HCT116 (cell line): ENCODE measurements at regions not wholly inside any gene's neighbourhood (a gene's known extent, or its start where the extent isn't known, plus 50 kb on each side); places are given as distances from the start of the nearest gene placed in this dataset.
A peak's percentile ranks its signal among the peaks of the same experiment; 100 is the strongest.

Source experiments
- ATAC-seq: fragments of 200-7000 bp; cut with Tn5 transposase; 2 replicates; pipeline ENCODE4 v1.9.1; 2020; ENCODE audit warnings: mild to moderate bottlenecking, moderate library complexity
- BruUV-seq: library from RNA; stranded (reverse); fragments of 400-500 nt; replicated peaks from 2 replicates; lab custom pipeline; 2021; lab: Mats Ljungman, UMichigan
- CTCF ChIA-PET: fragments of 300-600 bp; sonication (Branson Sonifier 250); formaldehyde crosslinking; loops from one replicate; lab custom pipeline; 2021; ENCODE audit warnings: antibody characterized with exemption; lab: Charles Lee
- POLR2A ChIA-PET: fragments of 300-600, 350-600 bp; sonication (Branson Sonifier 250); formaldehyde crosslinking; loops from one replicate; lab custom pipeline; 2021; ENCODE audit warnings: antibody characterized with exemption; lab: Charles Lee
- RAD21 ChIA-PET, 2 experiments: fragments of 300-600 bp; sonication (Branson Sonifier 250); formaldehyde crosslinking; loops; one replicate each; lab custom pipeline; 2023; ENCODE audit warnings: low total read pairs in 2 of 2; ENCODE audit not compliant: uncharacterized antibody in 2 of 2, unreplicated experiment in 2 of 2, low non-redundant PET in 1 of 2; lab: Charles Lee
- DNase-seq: peaks from one replicate; pipeline ENCODE4 v3.0.0-alpha.2; 2010; ENCODE audit warnings: low read depth, low spot score
- H2AFZ ChIP-seq: fragments of 200-600 bp; shearing (Covaris generic), sonication (generic); 2 replicates; pipeline ENCODE4 v1.6.1; 2017; ENCODE audit warnings: low read depth, mixed run types, mixed read lengths, antibody characterized with exemption, low read length; ENCODE audit not compliant: poor library complexity, severe bottlenecking
- H3K27ac ChIP-seq: 2 replicates; pipeline ENCODE4 v1.5.1; 2012; ENCODE audit warnings: low read depth, low read length
- H3K27me3 ChIP-seq: fragments of 200-600 bp; sonication (generic); 2 replicates; pipeline ENCODE4 v1.6.1; 2016; ENCODE audit warnings: mixed run types, low read length, mixed read lengths; ENCODE audit not compliant: insufficient read depth
- H3K36me3 ChIP-seq, 2 experiments: fragments of 200-500 bp in 1 of 2; fragments of 200-600 bp in 1 of 2; sonication (Bioruptor generic) in 1 of 2; sonication (generic) in 1 of 2; 2 replicates each; pipeline versions ENCODE4 v1.5.1 to v1.6.1; 2014 to 2016; ENCODE audit warnings: low read length in 2 of 2, inconsistent platforms in 1 of 2, mixed read lengths in 1 of 2, mixed run types in 1 of 2; ENCODE audit not compliant: insufficient read depth in 2 of 2, control insufficient read depth in 1 of 2
- H3K4me1 ChIP-seq, 2 experiments: fragments of 200-600 bp in 1 of 2; sonication (generic) in 1 of 2; 2 replicates each; pipeline versions ENCODE4 v1.5.1 to v1.6.1; 2012 to 2017; ENCODE audit warnings: low read length in 2 of 2, inconsistent platforms in 1 of 2, mild to moderate bottlenecking in 1 of 2, mixed read lengths in 1 of 2, mixed run types in 1 of 2, moderate library complexity in 1 of 2; ENCODE audit not compliant: insufficient read depth in 2 of 2, control insufficient read depth in 1 of 2
- H3K4me2 ChIP-seq: fragments of 200-600 bp; sonication (generic); 2 replicates; pipeline ENCODE4 v1.6.1; 2017; ENCODE audit warnings: mixed run types, low read length, mixed read lengths
- H3K4me3 ChIP-seq, 2 experiments: fragments of 200-600 bp in 1 of 2; sonication (generic) in 1 of 2; replicated peaks in 1 of 2; 2 replicates each; pipeline ENCODE4 v1.5.1; 2011 to 2016; ENCODE audit warnings: low read length in 2 of 2, control low read depth in 1 of 2, low read depth in 1 of 2, mild to moderate bottlenecking in 1 of 2, mixed read lengths in 1 of 2, mixed run types in 1 of 2
- H3K79me2 ChIP-seq: fragments of 200-600 bp; sonication (generic); 2 replicates; pipeline ENCODE4 v1.6.1; 2017; ENCODE audit warnings: mild to moderate bottlenecking, mixed run types, low read length, moderate library complexity, mixed read lengths; ENCODE audit not compliant: insufficient read depth
- H3K9ac ChIP-seq: fragments of 200-600 bp; sonication (generic); 2 replicates; pipeline ENCODE4 v1.6.1; 2016; ENCODE audit warnings: low read length, mixed read lengths
- H3K9me2 ChIP-seq: fragments of 200-600 bp; sonication (generic), shearing (Covaris generic); 2 replicates; pipeline ENCODE4 v1.6.1; 2017; ENCODE audit warnings: mixed run types, mild to moderate bottlenecking, moderate library complexity; ENCODE audit not compliant: insufficient read depth
- H3K9me3 ChIP-seq, 2 experiments: fragments of 200-500 bp in 1 of 2; fragments of 200-600 bp in 1 of 2; sonication (Bioruptor generic) in 1 of 2; sonication (generic) in 1 of 2; 2 replicates each; pipeline ENCODE4 v1.6.1; 2014 to 2017; ENCODE audit warnings: low read length in 2 of 2, mixed read lengths in 2 of 2, inconsistent platforms in 1 of 2, low read depth in 1 of 2, mild to moderate bottlenecking in 1 of 2, mixed run types in 1 of 2, moderate library complexity in 1 of 2; ENCODE audit not compliant: control insufficient read depth in 1 of 2, insufficient read depth in 1 of 2
- H4K20me1 ChIP-seq: fragments of 200-600 bp; sonication (generic), shearing (Covaris generic); 2 replicates; pipeline ENCODE4 v1.6.1; 2017; ENCODE audit warnings: mixed run types, mild to moderate bottlenecking, moderate library complexity; ENCODE audit not compliant: insufficient read depth
- CBX3 ChIP-seq: IDR thresholded peaks from 2 replicates; pipeline ENCODE4 v1.6.1; 2012; ENCODE audit warnings: low read depth
- EZH2phosphoT487 ChIP-seq: fragments of 200-600 bp; IDR thresholded peaks from 2 replicates; pipeline ENCODE4 v1.6.1; 2018; ENCODE audit warnings: antibody characterized with exemption, borderline replicate concordance
- FOSL1 ChIP-seq: IDR thresholded peaks from 2 replicates; pipeline ENCODE4 v1.6.1; 2012; ENCODE audit warnings: low read depth
- POLR2AphosphoS5 ChIP-seq: IDR thresholded peaks from 2 replicates; pipeline ENCODE4 v1.6.1; 2011; ENCODE audit warnings: mild to moderate bottlenecking, low read depth, low read length, moderate library complexity
- RAD21 ChIP-seq: IDR thresholded peaks from 2 replicates; pipeline ENCODE4 v1.6.1; 2012; ENCODE audit warnings: low read depth, mild to moderate bottlenecking
- SIN3A ChIP-seq: IDR thresholded peaks from 2 replicates; pipeline ENCODE4 v1.6.1; 2012; ENCODE audit warnings: low read depth
- SP1 ChIP-seq: IDR thresholded peaks from 2 replicates; pipeline ENCODE4 v1.6.1; 2012; ENCODE audit warnings: low read depth
- SRF ChIP-seq: IDR thresholded peaks from 2 replicates; pipeline ENCODE4 v1.6.1; 2012; ENCODE audit warnings: low read depth
- TCF7L2 ChIP-seq: IDR thresholded peaks from 2 replicates; pipeline ENCODE4 v1.7.0; 2011; ENCODE audit warnings: borderline replicate concordance, inconsistent platforms; ENCODE audit not compliant: insufficient read depth, insufficient read length; ENCODE audit errors: extremely low read depth
- YY1 ChIP-seq: IDR thresholded peaks from 2 replicates; pipeline ENCODE4 v1.6.1; 2011; ENCODE audit warnings: low read length, low read depth, moderate library complexity, mild to moderate bottlenecking; ENCODE audit not compliant: insufficient replicate concordance; ENCODE audit errors: extremely low read depth
- ZFX ChIP-seq: fragments of 450-650 bp; IDR thresholded peaks from 2 replicates; pipeline ENCODE4 v1.6.1; 2017
- ZNF274 ChIP-seq: fragments of 200-500 bp; sonication (Bioruptor generic); IDR thresholded peaks from 2 replicates; pipeline ENCODE4 v1.6.1; 2014; ENCODE audit warnings: mild to moderate bottlenecking, low read depth, low read length, inconsistent platforms
- intact Hi-C: fragments of 100-400 bp; cut with micrococcal nuclease; formaldehyde crosslinking; loops from 2 replicates; pipeline ENCODE4 v1.10.0; 2022
- TF ChIP-seq, protein P1 (sequence below), 3 experiments: fragments of 200-600 bp in 1 of 3; sonication (generic) in 1 of 3; IDR thresholded peaks in 2 of 3; conservative IDR thresholded peaks in 1 of 3; 2 replicates each; pipeline ENCODE4 v1.5.1; 2012 to 2017; ENCODE audit warnings: low read depth in 2 of 3, low read length in 2 of 3, antibody characterized with exemption in 1 of 3, borderline replicate concordance in 1 of 3, control low read depth in 1 of 3, mild to moderate bottlenecking in 1 of 3, mixed read lengths in 1 of 3, mixed run types in 1 of 3, moderate library complexity in 1 of 3; ENCODE audit not compliant: insufficient read depth in 1 of 3
- TF ChIP-seq, protein P2 (sequence below): IDR thresholded peaks from 2 replicates; pipeline ENCODE4 v1.6.1; 2012
- TF ChIP-seq, protein P3 (sequence below): IDR thresholded peaks from 2 replicates; pipeline ENCODE4 v1.6.1; 2011; ENCODE audit warnings: mild to moderate bottlenecking, low read length, moderate library complexity; ENCODE audit not compliant: insufficient replicate concordance; ENCODE audit errors: extremely low read depth
- TF ChIP-seq, protein P4 (sequence below): IDR thresholded peaks from 2 replicates; pipeline ENCODE4 v1.6.1; 2012; ENCODE audit warnings: low read depth
- TF ChIP-seq, protein P5 (sequence below): IDR thresholded peaks from 2 replicates; pipeline ENCODE4 v1.6.1; 2012

DNA sequence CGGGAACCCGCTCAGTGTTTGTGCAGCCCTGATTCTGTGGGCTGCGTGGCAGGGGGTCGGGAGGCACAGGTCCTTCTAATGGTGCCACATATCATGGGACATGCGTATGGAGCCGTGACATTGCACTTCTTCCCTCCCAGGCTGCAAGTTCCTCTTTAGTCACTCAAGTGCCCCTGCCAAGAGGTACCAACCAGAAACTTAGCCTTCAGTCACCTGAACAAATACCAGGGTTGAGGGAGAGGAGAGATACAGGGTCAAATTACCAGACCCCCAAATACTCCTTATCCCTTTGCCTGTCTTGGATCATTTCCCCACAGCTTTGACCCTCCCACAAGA, 209.1 kb downstream of the BUD13 start (continued):
- TF ChIP-seq, protein P1, sequence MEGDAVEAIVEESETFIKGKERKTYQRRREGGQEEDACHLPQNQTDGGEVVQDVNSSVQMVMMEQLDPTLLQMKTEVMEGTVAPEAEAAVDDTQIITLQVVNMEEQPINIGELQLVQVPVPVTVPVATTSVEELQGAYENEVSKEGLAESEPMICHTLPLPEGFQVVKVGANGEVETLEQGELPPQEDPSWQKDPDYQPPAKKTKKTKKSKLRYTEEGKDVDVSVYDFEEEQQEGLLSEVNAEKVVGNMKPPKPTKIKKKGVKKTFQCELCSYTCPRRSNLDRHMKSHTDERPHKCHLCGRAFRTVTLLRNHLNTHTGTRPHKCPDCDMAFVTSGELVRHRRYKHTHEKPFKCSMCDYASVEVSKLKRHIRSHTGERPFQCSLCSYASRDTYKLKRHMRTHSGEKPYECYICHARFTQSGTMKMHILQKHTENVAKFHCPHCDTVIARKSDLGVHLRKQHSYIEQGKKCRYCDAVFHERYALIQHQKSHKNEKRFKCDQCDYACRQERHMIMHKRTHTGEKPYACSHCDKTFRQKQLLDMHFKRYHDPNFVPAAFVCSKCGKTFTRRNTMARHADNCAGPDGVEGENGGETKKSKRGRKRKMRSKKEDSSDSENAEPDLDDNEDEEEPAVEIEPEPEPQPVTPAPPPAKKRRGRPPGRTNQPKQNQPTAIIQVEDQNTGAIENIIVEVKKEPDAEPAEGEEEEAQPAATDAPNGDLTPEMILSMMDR (IDR thresholded peaks at IDR 0.05 in 2 of 3, conservative IDR thresholded peaks at IDR 0.05 in 1 of 3; ENCODE audit: borderline replicate concordance in 1 of 3, insufficient read depth in 1 of 3, low read depth in 2 of 3, low read length in 2 of 3), result no peak
- TF ChIP-seq SP1, result no peak

DNA sequence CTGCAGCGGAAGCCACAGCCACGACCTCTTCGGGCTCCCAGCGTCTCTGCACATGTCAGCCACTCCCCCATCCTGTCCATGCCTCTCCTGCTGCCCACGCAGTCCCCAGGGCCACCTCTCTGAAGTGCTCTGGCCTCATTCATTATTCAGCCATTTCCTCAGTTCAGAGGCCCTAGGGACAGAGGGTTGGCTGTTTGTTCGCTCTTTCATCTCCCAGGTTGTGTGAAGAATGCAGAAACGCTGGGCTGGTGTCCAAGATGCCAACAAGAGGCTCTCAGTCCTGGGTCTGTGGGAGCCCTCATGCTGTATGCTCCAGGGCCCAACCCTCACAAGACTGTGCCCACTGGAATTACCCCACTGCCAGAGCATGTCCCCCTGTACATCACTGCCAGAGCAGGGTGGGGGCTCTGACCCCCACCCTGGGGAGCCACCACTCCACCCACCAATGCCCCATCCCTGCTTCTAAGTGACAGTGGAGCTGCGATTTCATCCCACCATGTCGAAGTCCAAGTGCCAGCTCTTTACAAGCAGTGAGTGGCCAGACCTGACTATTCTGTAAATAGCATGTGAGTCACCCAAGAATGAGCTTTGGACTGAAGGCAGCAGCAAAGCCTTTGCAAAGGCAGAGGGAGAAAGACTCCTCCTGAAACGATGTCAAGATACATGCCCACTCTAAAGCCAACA, 209.6 kb downstream of the BUD13 start:
- intact Hi-C loops, result no loop called here
- Histone ChIP-seq H3K79me2 (no peaks in the 10 kb centered on the region), H3K4me2 (peak overlapping the region; percentile 35), H3K9ac (no peak overlapping the region), H3K36me3 (no peaks in the 10 kb centered on the region), H3K9me3 (no peaks in the 10 kb centered on the region), H4K20me1 (no peaks in the 10 kb centered on the region), H3K27ac (no peak overlapping the region), H3K9me2 (no peaks in the 10 kb centered on the region), H3K4me1 (peaks cover 7 to 16% of the 10 kb centered on the region in 2 experiments), H2AFZ (no peak overlapping the region), H3K27me3 (peaks cover 10% of the 10 kb centered on the region; the same call in 1 of the 2 replicates), H3K4me3 (no peak overlapping the region)
- no TSS peak for BruUV-seq
- DNase-seq (no peak), ATAC-seq (peak; percentile 59)
- RAD21 ChIA-PET, result no interaction called here
- CTCF ChIA-PET, result no interaction called here
- POLR2A ChIA-PET, result no interaction called here
- TF ChIP-seq ZNF274, result no peak
- no peak for TF ChIP-seq SIN3A
- no peak for TF ChIP-seq TCF7L2
- TF ChIP-seq SRF, result no peak
- TF ChIP-seq YY1, result no peak
- TF ChIP-seq, protein P2, sequence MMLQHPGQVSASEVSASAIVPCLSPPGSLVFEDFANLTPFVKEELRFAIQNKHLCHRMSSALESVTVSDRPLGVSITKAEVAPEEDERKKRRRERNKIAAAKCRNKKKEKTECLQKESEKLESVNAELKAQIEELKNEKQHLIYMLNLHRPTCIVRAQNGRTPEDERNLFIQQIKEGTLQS, result no peak
- TF ChIP-seq RAD21, result no peak
- no peak for TF ChIP-seq ZFX
- TF ChIP-seq, protein P3, sequence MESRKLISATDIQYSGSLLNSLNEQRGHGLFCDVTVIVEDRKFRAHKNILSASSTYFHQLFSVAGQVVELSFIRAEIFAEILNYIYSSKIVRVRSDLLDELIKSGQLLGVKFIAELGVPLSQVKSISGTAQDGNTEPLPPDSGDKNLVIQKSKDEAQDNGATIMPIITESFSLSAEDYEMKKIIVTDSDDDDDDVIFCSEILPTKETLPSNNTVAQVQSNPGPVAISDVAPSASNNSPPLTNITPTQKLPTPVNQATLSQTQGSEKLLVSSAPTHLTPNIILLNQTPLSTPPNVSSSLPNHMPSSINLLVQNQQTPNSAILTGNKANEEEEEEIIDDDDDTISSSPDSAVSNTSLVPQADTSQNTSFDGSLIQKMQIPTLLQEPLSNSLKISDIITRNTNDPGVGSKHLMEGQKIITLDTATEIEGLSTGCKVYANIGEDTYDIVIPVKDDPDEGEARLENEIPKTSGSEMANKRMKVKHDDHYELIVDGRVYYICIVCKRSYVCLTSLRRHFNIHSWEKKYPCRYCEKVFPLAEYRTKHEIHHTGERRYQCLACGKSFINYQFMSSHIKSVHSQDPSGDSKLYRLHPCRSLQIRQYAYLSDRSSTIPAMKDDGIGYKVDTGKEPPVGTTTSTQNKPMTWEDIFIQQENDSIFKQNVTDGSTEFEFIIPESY, result no peak
- TF ChIP-seq SP1, result no peak
- no peak for TF ChIP-seq POLR2AphosphoS5
- TF ChIP-seq FOSL1, result no peak
- TF ChIP-seq, protein P4, sequence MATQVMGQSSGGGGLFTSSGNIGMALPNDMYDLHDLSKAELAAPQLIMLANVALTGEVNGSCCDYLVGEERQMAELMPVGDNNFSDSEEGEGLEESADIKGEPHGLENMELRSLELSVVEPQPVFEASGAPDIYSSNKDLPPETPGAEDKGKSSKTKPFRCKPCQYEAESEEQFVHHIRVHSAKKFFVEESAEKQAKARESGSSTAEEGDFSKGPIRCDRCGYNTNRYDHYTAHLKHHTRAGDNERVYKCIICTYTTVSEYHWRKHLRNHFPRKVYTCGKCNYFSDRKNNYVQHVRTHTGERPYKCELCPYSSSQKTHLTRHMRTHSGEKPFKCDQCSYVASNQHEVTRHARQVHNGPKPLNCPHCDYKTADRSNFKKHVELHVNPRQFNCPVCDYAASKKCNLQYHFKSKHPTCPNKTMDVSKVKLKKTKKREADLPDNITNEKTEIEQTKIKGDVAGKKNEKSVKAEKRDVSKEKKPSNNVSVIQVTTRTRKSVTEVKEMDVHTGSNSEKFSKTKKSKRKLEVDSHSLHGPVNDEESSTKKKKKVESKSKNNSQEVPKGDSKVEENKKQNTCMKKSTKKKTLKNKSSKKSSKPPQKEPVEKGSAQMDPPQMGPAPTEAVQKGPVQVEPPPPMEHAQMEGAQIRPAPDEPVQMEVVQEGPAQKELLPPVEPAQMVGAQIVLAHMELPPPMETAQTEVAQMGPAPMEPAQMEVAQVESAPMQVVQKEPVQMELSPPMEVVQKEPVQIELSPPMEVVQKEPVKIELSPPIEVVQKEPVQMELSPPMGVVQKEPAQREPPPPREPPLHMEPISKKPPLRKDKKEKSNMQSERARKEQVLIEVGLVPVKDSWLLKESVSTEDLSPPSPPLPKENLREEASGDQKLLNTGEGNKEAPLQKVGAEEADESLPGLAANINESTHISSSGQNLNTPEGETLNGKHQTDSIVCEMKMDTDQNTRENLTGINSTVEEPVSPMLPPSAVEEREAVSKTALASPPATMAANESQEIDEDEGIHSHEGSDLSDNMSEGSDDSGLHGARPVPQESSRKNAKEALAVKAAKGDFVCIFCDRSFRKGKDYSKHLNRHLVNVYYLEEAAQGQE, result no peak
- TF ChIP-seq EZH2phosphoT487, result no peak
- TF ChIP-seq, protein P5, sequence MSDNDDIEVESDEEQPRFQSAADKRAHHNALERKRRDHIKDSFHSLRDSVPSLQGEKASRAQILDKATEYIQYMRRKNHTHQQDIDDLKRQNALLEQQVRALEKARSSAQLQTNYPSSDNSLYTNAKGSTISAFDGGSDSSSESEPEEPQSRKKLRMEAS, result no peak
- TF ChIP-seq CBX3, result no peak
